GM19463 (cell line): ENCODE measurements at regions not wholly inside any gene's neighbourhood (a gene's known extent, or its start where the extent isn't known, plus 50 kb on each side); places are given as distances from the start of the nearest gene placed in this dataset.

Experiments used
- ATAC-seq: cut with Tn5 transposase; IDR thresholded peaks from one replicate; pipeline ENCODE4 v1.9.1; 2021; ENCODE audit warnings: mild to moderate bottlenecking, moderate library complexity; ENCODE audit not compliant: unreplicated experiment

DNA sequence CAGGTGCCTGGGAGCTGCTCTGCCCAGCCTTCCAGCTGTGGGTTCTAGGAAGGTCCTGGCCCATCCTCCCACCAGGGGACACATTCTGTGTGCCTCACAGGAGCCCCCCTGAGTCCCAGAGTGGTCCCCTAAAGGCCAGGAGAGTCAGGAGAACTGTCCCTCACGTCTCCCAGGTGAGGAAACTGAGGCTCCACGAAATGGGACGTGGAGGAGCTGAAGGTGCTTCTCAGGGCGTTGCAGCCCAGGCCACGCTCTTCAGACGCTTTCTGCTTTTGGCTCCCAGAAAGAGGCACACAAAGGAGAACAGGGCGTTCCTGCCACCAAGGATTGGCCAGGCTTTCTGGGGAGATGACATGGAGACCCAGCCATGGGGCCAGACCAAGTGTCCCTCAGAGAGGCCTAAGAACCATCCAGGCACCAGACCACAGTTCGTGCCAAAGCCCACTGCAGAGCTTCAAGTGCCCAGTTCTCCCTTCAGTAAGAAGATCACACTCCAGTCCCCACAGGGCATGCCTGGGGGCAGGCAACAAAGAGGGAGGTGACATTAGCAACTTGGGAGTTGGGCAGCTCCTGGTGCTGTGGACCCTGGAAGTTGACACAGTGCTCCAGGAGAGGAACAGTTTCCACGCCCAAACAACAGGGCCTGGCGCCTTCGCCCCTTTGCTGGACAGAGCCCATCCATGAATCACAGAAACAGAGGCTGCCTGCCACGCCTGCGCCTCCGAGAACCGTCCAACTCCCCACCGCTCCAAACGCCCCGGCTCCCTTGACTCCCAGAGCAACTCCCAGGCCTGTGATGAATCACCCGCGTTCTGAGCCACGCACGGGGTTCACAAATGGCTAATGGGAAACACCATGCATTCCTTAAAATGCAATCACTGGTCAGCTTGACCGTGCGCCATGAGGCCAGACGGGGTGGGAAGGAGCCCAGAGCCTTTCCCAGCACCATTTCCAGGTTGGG lies 589.2 kb downstream of the BRD1 start:
- ATAC-seq = no peak

GRCh38 chr22:49237703-49238102 lies 590.0 kb downstream of the BRD1 start:
- no peak for ATAC-seq

DNA sequence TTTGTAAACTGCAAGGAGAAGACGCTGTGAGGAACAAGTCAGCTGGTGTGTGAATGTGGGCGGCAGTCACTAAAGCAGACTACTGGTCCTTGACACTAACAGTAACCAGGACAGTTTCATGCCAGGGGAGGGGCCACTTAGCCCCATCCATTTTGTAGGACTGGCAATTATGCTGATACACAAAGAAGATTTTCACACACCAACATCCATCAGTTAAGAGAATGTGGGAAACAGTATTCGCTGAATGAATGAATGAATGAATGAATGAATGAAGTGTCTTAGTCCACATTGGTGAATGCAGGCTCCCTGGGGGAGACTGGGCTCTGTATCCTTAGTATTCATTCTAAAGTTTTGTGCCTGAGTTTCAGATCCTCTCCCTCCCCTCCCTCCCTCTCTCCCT lies 590.4 kb downstream of the BRD1 start:
- ATAC-seq = no peak

- ATAC-seq = no peak
Observed at GRCh38 chr22:49236541-49237075, 591.1 kb downstream of the BRD1 start.

DNA sequence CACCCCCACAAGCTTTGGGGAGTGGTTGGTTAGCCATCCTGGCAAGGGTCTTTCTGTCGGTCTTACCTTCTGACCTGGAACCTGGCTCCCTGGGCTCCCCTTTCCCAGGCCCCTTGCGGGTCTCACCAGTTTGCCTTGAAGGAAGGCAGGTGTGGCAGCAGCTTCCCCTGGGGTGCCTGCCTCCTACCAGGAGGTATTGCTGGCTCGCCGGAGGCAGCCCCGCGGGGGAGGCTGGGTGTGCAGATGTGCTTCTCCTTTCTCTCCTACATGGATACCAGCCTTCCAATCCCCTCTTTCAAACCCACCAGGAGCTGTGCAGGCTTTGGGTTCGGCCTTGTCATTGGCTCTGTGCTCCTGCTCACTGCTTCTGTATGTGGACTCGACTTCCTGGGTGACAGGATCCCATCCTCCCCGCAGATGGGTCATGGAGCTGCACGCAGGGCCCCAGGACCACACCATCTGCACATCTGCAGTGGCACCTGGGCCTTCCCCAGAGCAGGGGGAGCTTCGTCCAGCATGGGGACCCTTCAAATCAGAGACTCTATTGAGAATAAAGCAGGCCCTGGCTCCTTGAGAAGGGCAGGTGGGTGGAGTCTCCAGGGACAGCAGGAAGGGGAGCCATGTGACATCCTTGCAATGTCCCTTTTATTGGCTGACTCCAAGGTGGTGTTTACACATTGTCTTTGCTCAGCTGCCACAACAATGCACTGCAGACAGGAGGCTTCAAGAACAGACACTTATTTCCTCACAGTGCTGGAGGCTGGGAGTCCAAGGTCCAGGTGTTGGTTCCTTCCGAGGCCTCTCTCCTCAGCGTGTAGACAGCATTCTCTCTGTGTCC lies 592.0 kb downstream of the BRD1 start:
- ATAC-seq = no peak

- no peak for ATAC-seq
Observed at GRCh38 chr22:49234459-49234858, 593.2 kb downstream of the BRD1 start.

GRCh38 chr22:49233507-49234100 lies 594.1 kb downstream of the BRD1 start:
- ATAC-seq = no peak

DNA sequence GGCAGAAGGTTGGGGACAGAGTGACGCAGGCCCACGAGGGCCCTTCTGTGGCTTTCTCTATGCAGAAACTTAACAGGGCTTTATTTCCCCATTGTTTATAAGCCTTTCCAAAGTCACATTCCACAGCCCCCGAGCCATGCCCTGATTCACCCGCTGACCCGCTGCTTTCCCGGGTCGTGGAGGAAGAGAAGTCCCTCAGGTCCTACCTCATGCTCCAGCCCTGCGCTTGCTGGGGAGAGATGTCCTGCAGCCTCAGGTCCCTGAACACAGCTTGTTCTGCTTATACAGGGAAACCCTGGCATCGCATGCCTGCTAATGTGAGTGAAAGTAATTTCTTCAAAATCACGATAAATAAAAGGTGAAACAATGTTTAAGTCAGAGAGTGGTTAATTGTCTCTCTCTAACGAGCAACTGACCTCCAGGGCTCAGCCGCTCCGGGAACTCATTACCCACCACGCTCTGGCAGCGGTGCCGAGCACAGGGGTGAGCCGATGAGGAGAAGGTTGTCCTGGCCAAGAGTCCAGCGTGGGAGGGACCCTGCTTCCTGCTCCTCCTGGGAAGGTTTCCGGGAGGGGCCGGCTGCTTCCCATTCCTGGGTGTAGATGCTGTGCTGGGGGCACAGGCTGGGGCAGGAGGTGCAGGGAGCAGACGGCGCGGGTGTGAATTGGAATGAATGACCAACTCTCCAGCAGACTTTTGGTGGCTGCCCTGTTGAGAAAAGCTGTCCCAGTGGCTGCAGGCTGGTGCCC lies 595.2 kb downstream of the BRD1 start:
- ATAC-seq = no peak

DNA sequence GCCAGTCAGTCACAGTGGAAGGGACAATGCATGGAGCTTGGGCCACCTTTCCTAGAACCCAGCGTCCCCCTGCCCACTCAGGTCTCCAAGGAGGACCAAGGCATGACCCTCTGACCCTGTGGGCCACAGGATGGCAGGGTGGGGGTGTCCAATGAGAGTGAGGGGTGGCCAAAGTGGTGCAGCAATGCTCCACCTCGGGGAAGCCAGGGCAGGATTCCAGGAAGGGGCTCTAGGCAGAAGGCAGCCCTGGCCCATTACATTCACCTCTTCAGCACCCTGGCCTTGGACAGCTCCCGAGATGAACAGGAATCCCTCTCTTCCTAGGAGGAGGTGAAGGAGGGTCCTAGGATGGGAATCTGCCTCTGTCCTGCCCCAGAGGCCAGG lies 597.5 kb downstream of the BRD1 start:
- no peak for ATAC-seq

DNA sequence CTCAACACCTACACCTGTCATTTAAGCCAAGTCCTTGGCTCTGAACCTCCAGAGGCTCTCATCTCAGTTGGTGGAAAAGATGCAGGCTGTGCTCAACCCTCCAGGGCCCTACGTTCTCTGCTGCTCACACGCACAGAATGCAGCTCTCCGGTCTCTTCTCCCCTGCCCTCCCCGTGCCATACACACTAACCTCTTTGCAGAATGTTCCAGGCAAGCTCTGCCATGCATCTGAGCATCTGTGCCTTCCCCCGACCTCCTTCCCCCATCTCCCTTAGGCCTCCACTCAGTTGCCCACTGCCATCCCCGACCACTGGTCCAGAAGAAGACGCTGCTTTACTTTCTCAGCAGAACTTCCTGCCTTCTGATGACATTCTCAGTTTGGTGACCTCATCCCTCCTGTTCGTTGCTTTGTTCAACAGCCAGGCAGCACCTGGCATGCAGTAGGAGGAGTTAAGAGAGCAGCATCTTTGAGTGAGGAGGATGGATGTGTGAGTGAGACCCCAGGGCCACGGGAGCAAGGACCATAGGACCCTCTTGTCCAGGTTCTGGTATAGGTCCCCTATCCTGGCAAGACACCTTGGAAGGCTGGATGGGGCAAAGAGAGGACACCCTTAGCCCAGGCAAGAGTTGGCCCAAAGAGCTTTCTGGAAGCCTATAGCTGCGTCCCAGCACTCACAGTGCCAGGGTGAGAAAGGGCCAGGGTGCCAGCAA lies 598.0 kb downstream of the BRD1 start:
- no peak for ATAC-seq

- no peak for ATAC-seq
Observed at GRCh38 chr22:49228431-49229037, 599.1 kb downstream of the BRD1 start.

DNA sequence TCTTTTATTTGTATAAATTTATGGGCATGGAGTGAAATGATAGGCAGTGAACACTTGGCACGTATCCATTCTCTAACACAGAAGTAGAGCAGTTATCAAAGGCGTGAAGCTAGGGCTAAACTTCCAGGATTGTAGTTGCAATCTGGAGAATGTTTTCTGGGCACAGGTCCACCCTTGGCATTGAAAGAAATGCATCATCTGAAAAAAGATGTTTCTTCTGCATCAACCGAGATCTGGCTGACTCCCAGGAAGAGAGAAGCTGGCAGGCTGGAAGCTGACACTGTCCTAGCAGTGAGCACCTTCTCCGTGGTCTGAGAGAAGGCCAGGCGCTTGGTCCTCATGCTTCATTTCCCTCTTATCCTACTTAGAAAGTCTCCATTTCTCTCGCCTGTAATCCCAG lies 600.0 kb downstream of the BRD1 start:
- no peak for ATAC-seq

DNA sequence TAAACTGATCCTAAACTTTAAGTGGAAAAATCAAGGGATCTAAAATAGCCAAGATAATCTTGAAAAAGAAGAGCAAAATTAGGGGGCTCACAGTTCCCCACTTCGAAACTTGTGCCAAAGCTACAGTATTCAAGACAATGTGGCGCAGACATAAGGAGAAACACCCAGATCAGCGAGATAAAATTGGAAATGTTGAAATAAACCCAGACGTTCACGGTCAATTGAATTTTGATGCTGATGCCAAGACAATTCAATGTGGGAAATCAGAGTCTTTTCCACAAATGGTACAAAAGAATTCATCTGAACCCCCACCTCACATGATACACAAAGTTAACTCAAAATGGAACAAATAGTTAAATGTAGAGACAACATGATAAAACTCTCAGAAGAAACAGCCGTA lies 601.6 kb downstream of the BRD1 start:
- ATAC-seq = no peak

GRCh38 chr22:49224243-49224642 lies 603.4 kb downstream of the BRD1 start:
- no peak for ATAC-seq

- no peak for ATAC-seq
Observed at GRCh38 chr22:49218142-49218541, 609.5 kb downstream of the BRD1 start.

DNA sequence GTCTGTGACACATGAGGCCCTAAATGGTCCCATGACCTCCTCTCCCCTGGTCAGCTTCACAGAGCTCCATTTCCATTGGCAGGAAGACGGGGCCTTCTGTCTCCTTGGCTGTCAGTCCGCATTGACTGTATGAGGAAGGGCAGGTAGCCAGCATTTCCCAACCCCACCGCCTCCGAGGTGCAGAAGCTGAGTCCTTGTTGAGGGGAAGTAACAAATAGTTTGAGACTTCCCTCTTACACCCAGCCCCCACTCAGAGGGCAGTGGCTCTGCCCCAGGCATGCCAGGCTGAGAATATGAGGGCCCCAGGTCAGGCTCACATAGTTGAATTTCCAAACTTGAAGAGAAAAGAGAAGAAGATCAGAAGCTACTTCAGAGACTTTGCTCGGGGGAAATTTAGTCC lies 611.1 kb downstream of the BRD1 start:
- no peak for ATAC-seq

DNA sequence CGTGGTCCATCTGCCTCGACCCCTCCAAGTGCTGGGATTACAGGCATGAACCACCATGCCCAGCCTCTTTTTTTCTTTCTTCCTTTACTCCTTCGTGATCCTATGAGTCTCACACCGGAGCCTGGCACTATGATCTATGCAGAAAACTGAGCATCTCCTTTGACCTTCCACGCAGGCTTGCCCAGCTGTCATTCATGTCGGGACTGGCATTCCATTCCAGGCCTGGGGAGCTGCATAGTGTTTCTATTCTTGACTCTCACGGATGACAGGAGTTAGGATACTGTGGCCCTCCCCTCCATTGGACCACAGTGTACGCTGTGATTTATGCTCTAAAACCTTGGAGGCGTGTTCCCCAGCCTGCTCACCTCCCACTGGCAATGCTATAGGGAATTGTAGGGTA lies 611.8 kb downstream of the BRD1 start:
- ATAC-seq = no peak

DNA sequence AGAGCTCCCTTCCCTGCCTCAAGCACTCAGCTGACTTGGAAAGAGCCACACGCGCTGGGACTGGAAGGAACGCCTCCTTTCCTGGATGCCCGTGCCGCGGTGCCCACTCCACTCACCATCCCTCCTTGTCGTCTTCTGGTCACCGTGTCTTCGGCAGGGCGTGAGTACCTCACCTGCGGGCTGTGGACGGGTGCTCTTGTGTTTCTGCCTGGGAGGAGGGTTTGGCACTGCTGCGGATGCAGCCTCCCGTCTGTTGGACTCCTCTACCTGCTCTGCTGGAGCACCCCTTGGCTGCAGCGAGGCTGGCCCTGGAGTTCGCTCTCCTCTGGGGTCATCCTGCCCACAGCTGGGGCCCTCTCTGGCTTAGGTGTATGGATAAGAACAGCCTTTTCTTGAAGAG lies 612.7 kb downstream of the BRD1 start:
- ATAC-seq = no peak

DNA sequence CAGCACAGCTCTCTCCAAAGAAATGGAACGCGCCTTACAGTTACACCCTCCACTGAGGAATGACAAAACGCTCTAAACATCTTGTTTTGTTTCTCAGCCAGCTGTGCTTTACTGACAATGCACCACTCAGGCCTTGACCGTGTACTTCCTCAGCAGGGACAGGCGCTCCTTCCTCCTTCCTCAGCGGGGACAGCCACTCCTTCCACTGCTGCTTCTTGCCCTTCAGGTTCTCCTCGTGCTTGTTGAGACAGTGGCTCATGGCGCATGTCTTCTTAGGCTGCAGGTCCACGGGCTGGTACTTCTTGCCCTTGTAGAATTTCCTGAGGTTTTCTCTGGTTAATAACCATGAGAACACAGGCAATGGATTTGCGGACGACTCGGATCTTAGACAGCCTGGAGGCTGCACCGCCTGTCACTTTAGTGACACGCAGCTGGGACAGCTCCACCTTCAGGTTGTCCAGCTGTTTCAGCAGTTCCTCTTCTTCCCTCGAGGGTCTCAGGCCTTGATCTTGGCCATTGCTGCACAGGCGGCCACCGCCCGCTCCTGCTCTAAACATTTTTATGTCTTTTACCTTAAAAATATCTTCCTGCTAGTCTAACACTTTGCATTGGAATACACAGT lies 613.8 kb downstream of the BRD1 start:
- no peak for ATAC-seq
